Endothelial cell of umbilical vein (primary cell): ENCODE measurements at regions not wholly inside any gene's neighbourhood (a gene's known extent, or its start where the extent isn't known, plus 50 kb on each side); places are given as distances from the start of the nearest gene placed in this dataset.

Source experiments
- BruUV-seq: library from RNA; stranded (reverse); fragments of 400-500 nt; replicated peaks from 2 replicates; lab custom pipeline; 2021; lab: Mats Ljungman, UMichigan
- CTCF ChIA-PET: fragments of 300-600, 350-600 bp; sonication (Branson Sonifier 250); formaldehyde crosslinking; loops from one replicate; lab custom pipeline; 2021; ENCODE audit warnings: antibody characterized with exemption, inconsistent platforms; lab: Charles Lee
- POLR2A ChIA-PET: fragments of 300-600, 350-600 bp; sonication (Branson Sonifier 250); formaldehyde crosslinking; loops from one replicate; lab custom pipeline; 2021; ENCODE audit warnings: antibody characterized with exemption, inconsistent platforms; lab: Charles Lee
- DNase-seq: peaks from one replicate; pipeline ENCODE4 v3.0.0-alpha.2; 2011; ENCODE audit warnings: low read depth, low spot score
- FAIRE-seq: peaks from 2 replicates; lab custom pipeline; 2011; peaks lifted over from hg19 to GRCh38; lab: Jason Lieb, UNC
- H2AFZ ChIP-seq: 2 replicates; pipeline ENCODE4 v1.6.0; 2012; ENCODE audit warnings: low read depth, low read length, control low read depth, inconsistent platforms
- H3K27ac ChIP-seq: 2 replicates; pipeline ENCODE4 v1.5.1; 2011; ENCODE audit warnings: low read depth, mild to moderate bottlenecking, control low read depth, low read length, moderate library complexity; ENCODE audit not compliant: insufficient read depth
- H3K27me3 ChIP-seq, 2 experiments: 2 replicates each; pipeline versions ENCODE4 v1.6.0 to v1.6.1; 2011; ENCODE audit warnings: low read length in 2 of 2, mixed read lengths in 1 of 2; ENCODE audit not compliant: control insufficient read depth in 2 of 2, insufficient read depth in 2 of 2
- H3K36me3 ChIP-seq, 2 experiments: 2 replicates in 1 of 2; 3 replicates in 1 of 2; pipeline ENCODE4 v1.5.1; 2011; ENCODE audit warnings: low read length in 2 of 2, mild to moderate bottlenecking in 1 of 2, moderate library complexity in 1 of 2; ENCODE audit not compliant: control insufficient read depth in 2 of 2, insufficient read depth in 2 of 2; ENCODE audit errors: extremely low read depth in 1 of 2
- H3K4me1 ChIP-seq: 3 replicates; pipeline ENCODE4 v1.5.1; 2011; ENCODE audit warnings: mild to moderate bottlenecking, low read length; ENCODE audit not compliant: control insufficient read depth, insufficient read depth; ENCODE audit errors: extremely low read depth
- H3K4me2 ChIP-seq: 2 replicates; pipeline ENCODE4 v1.6.1; 2011; ENCODE audit warnings: low read length, control low read depth, mixed read lengths; ENCODE audit not compliant: insufficient read depth
- H3K4me3 ChIP-seq, 3 experiments: fragments of 200-600 bp in 1 of 3; sonication (generic), shearing (Covaris generic) in 1 of 3; replicated peaks in 1 of 3; 2 replicates each; pipeline ENCODE4 v1.5.1; 2011 to 2016; ENCODE audit warnings: control low read depth in 3 of 3, low read length in 3 of 3, mild to moderate bottlenecking in 2 of 3, inconsistent platforms in 1 of 3, low read depth in 1 of 3, moderate library complexity in 1 of 3; ENCODE audit not compliant: insufficient read depth in 1 of 3
- H3K79me2 ChIP-seq: 2 replicates; pipeline ENCODE4 v1.6.0; 2012; ENCODE audit warnings: low read length, inconsistent platforms; ENCODE audit not compliant: control insufficient read depth, insufficient read depth
- H3K9ac ChIP-seq: replicated peaks from 2 replicates; pipeline ENCODE3; 2011; ENCODE audit warnings: low read length, control low read depth; ENCODE audit not compliant: insufficient read depth; ENCODE audit errors: extremely low read depth
- H3K9me1 ChIP-seq: replicated peaks from 3 replicates; pipeline ENCODE4 v1.6.0; 2011; ENCODE audit warnings: mild to moderate bottlenecking, low read length; ENCODE audit not compliant: control insufficient read depth, insufficient read depth; ENCODE audit errors: extremely low read depth
- H3K9me3 ChIP-seq: replicated peaks from 2 replicates; pipeline ENCODE4 v1.5.1; 2012; ENCODE audit warnings: low read length, inconsistent platforms; ENCODE audit not compliant: control insufficient read depth, insufficient read depth
- H4K20me1 ChIP-seq: replicated peaks from 2 replicates; pipeline ENCODE3; 2011; ENCODE audit warnings: mild to moderate bottlenecking, low read length; ENCODE audit not compliant: control insufficient read depth, insufficient read depth; ENCODE audit errors: extremely low read depth
- CTCF ChIP-seq, 2 donors: IDR thresholded peaks; 1 replicate in 1 of 2; 2 replicates in 1 of 2; pipeline ENCODE4 v1.5.1; 2011; ENCODE audit warnings: low read length in 2 of 2, mild to moderate bottlenecking in 2 of 2, moderate library complexity in 2 of 2, control low read depth in 1 of 2, inconsistent platforms in 1 of 2, low read depth in 1 of 2; ENCODE audit not compliant: insufficient read depth in 1 of 2; ENCODE audit errors: extremely low read depth in 1 of 2
- EZH2 ChIP-seq: IDR thresholded peaks from 2 replicates; pipeline ENCODE4 v1.6.1; 2012; ENCODE audit warnings: borderline replicate concordance, low read depth, mild to moderate bottlenecking, moderate library complexity, low read length, inconsistent platforms; ENCODE audit not compliant: severe bottlenecking
- FOS ChIP-seq: IDR thresholded peaks from 2 replicates; pipeline ENCODE4 v1.6.1; 2011; ENCODE audit warnings: mild to moderate bottlenecking, low read length, moderate library complexity, borderline replicate concordance; ENCODE audit not compliant: insufficient read depth
- GATA2 ChIP-seq: IDR thresholded peaks from 2 replicates; pipeline ENCODE4 v1.7.0; 2011; ENCODE audit warnings: low read depth, mild to moderate bottlenecking, moderate library complexity, mixed read lengths, low read length; ENCODE audit not compliant: insufficient read length, insufficient read depth
- MAX ChIP-seq: IDR thresholded peaks from 2 replicates; pipeline ENCODE4 v1.6.1; 2011; ENCODE audit not compliant: insufficient read depth, insufficient read length
- MYC ChIP-seq: IDR thresholded peaks from one replicate; pipeline ENCODE4 v1.6.1; 2011; ENCODE audit warnings: mild to moderate bottlenecking, low read depth, low read length
- POLR2A ChIP-seq: IDR thresholded peaks from 2 replicates; pipeline ENCODE4 v1.6.1; 2012; ENCODE audit warnings: low read depth, mild to moderate bottlenecking, control low read depth, low read length
- POLR2AphosphoS5 ChIP-seq: IDR thresholded peaks from 2 replicates; pipeline ENCODE4 v1.6.1; 2012; ENCODE audit warnings: low read depth, mild to moderate bottlenecking, control low read depth, low read length, moderate library complexity; ENCODE audit not compliant: insufficient read depth
- dilution Hi-C: fragments of 300-500 bp; cut with MboI; formaldehyde crosslinking; loops from one replicate; pipeline ENCODE4 v1.15.0; 2019; ENCODE audit warnings: low sequenced_read_pairs; ENCODE audit not compliant: extremely low pct_ligation_motif_present
- intact Hi-C: fragments of 100-400 bp; cut with micrococcal nuclease; formaldehyde crosslinking; loops from one replicate; pipeline ENCODE4 v1.10.0; 2022

- no peaks in the 10 kb centered on the region for H3K27me3 ChIP-seq
- H3K9me1 ChIP-seq = no peaks in the 10 kb centered on the region
- intact Hi-C loops (loop anchor here (5.0 kb wide), 1 partner anchor 1050 kb away; no protein-coding TSS in a partner anchor), dilution Hi-C loops (no loop called here)
- ChIA-PET CTCF (interaction anchor here (1.2 kb wide), 1 partner anchor 10 kb away, joined by 3 read pairs; no protein-coding TSS in a partner anchor), POLR2A (no interaction called here)
- no peak overlapping the region for H3K4me3 ChIP-seq
- no peak overlapping the region for H3K4me2 ChIP-seq
- BruUV-seq = no TSS peak
- no peak overlapping the region for H3K27ac ChIP-seq
- H3K9ac ChIP-seq = no peak overlapping the region
- H2AFZ ChIP-seq = no peak overlapping the region
- DNase-seq (no peak), FAIRE-seq (no peak)
- no peaks in the 10 kb centered on the region for H3K9me3 ChIP-seq
- H3K36me3 ChIP-seq = no peaks in the 10 kb centered on the region
- H3K79me2 ChIP-seq = no peaks in the 10 kb centered on the region
- no peaks in the 10 kb centered on the region for H3K4me1 ChIP-seq
- no peaks in the 10 kb centered on the region for H4K20me1 ChIP-seq
- no peak for TF ChIP-seq GATA2
- TF ChIP-seq POLR2A = no peak
- no peak for TF ChIP-seq POLR2AphosphoS5
- TF ChIP-seq FOS = no peak
- TF ChIP-seq MAX = no peak
- TF ChIP-seq MYC = no peak
- TF ChIP-seq CTCF (IDR thresholded peaks at IDR 0.05; ENCODE audit: extremely low read depth in 1 of 2, insufficient read depth in 1 of 2, low read depth in 1 of 2, low read length in 2 of 2) = no peak
- no peak for TF ChIP-seq EZH2
These were observed 555.0 kb downstream of the TNS3 start for GRCh38 chr7:47026780-47027361.
